ENCODE measurements at regions not wholly inside any gene's neighbourhood (a gene's known extent, or its start where the extent isn't known, plus 50 kb on each side); places are given as distances from the start of the nearest gene placed in this dataset.

GRCh38 chr18:79587779-79588635 is 91.6 kb upstream of the CTDP1 start:
- TF ChIP-seq POLR2A (IDR thresholded peaks at IDR 0.05) (no peak), POLR2AphosphoS5 (IDR thresholded peaks at IDR 0.05; ENCODE audit: insufficient read depth in 1 of 2, low read depth in 1 of 2) (no peak), CTCF (IDR thresholded peaks at IDR 0.05) (no peak)

All from vagina (tissue), 2 donors.